WTC11 (cell line): ENCODE measurements at regions not wholly inside any gene's neighbourhood (a gene's known extent, or its start where the extent isn't known, plus 50 kb on each side); places are given as distances from the start of the nearest gene placed in this dataset.

Experiments
- ATAC-seq: fragments of 200-7000 bp; cut with Tn5 transposase; 2 replicates; pipeline ENCODE4 v1.10.0; 2021; ENCODE audit warnings: mild to moderate bottlenecking, moderate library complexity
- CTCF ChIA-PET: fragments of 300-600 bp; sonication (Branson Sonifier 250); formaldehyde crosslinking; loops from one replicate; lab custom pipeline; 2021; ENCODE audit warnings: antibody characterized with exemption; lab: Charles Lee
- POLR2A ChIA-PET: fragments of 350-600 bp; sonication (Branson Sonifier 250); formaldehyde crosslinking; loops from one replicate; lab custom pipeline; 2021; ENCODE audit warnings: antibody characterized with exemption; lab: Charles Lee
- DNase-seq: peaks from one replicate; pipeline ENCODE4 v3.0.0; 2021; ENCODE audit warnings: low spot score
- H3K27ac Mint-ChIP-seq: 2 replicates; pipeline ENCODE4 v1.8.0; 2021; ENCODE audit warnings: mixed read lengths
- H3K27me3 Mint-ChIP-seq: 2 replicates; pipeline ENCODE4 v1.8.0; 2021; ENCODE audit warnings: low read depth, mild to moderate bottlenecking, moderate library complexity, mixed read lengths
- H3K36me3 Mint-ChIP-seq: 2 replicates; pipeline ENCODE4 v1.8.0; 2021; ENCODE audit warnings: mixed read lengths
- H3K4me1 Mint-ChIP-seq: 2 replicates; pipeline ENCODE4 v1.8.0; 2022; ENCODE audit warnings: mixed read lengths
- H3K4me3 Mint-ChIP-seq: 2 replicates; pipeline ENCODE4 v1.8.0; 2021; ENCODE audit warnings: mild to moderate bottlenecking, moderate library complexity, mixed read lengths
- H3K9me3 Mint-ChIP-seq: 2 replicates; pipeline ENCODE4 v1.8.0; 2021; ENCODE audit warnings: mixed read lengths
- ATF1 ChIP-seq: sonication (generic); formaldehyde crosslinking; IDR thresholded peaks from 2 replicates; pipeline ENCODE4 v1.8.1; 2023; ENCODE audit warnings: mild to moderate bottlenecking, moderate library complexity, missing genetic modification reagents
- CBFB ChIP-seq: sonication (generic); formaldehyde crosslinking; IDR thresholded peaks from 2 replicates; pipeline ENCODE4 v1.8.1; 2022; ENCODE audit warnings: mild to moderate bottlenecking, low read depth, missing genetic modification reagents
- FOXJ3 ChIP-seq: sonication (generic); formaldehyde crosslinking; IDR thresholded peaks from 2 replicates; pipeline ENCODE4 v1.9.0; 2021; ENCODE audit warnings: missing genetic modification reagents, mild to moderate bottlenecking, borderline replicate concordance
- FOXK1 ChIP-seq: sonication (generic); formaldehyde crosslinking; IDR thresholded peaks from 2 replicates; pipeline ENCODE4 v1.8.0; 2022; ENCODE audit warnings: mild to moderate bottlenecking, moderate library complexity, missing genetic modification reagents
- GABPB1 ChIP-seq: sonication (generic); formaldehyde crosslinking; IDR thresholded peaks from 2 replicates; pipeline ENCODE4 v1.8.1; 2023; ENCODE audit warnings: mild to moderate bottlenecking, missing genetic modification reagents
- HMGA2 ChIP-seq: fragments of 250-450 bp; sonication (Bioruptor Pico); IDR thresholded peaks from 2 replicates; pipeline ENCODE4 v1.4.0; 2021; ENCODE audit warnings: mild to moderate bottlenecking, moderate library complexity
- JAZF1 ChIP-seq: fragments of 250-450 bp; sonication (Bioruptor Pico); IDR thresholded peaks from 2 replicates; pipeline ENCODE4 v1.9.0; 2021; ENCODE audit warnings: moderate library complexity, mild to moderate bottlenecking, inconsistent platforms
- MYBL2 ChIP-seq: sonication (generic); formaldehyde crosslinking; IDR thresholded peaks from 2 replicates; pipeline ENCODE4 v1.8.1; 2023; ENCODE audit warnings: mild to moderate bottlenecking, moderate library complexity, missing genetic modification reagents
- TCF7 ChIP-seq: sonication (generic); formaldehyde crosslinking; IDR thresholded peaks from 2 replicates; pipeline ENCODE4 v1.8.0; 2022; ENCODE audit warnings: mild to moderate bottlenecking, low read depth, missing genetic modification reagents, moderate library complexity
- TEAD1 ChIP-seq: sonication (generic); formaldehyde crosslinking; IDR thresholded peaks from 2 replicates; pipeline ENCODE4 v1.8.0; 2022; ENCODE audit warnings: mild to moderate bottlenecking, missing genetic modification reagents
- ZNF121 ChIP-seq: sonication (generic); formaldehyde crosslinking; IDR thresholded peaks from 2 replicates; pipeline ENCODE4 v1.8.0; 2023; ENCODE audit warnings: missing genetic modification reagents
- ZNF396 ChIP-seq: fragments of 250-450 bp; sonication (Bioruptor Pico); IDR thresholded peaks from 2 replicates; pipeline ENCODE4 v1.8.0; 2021; ENCODE audit warnings: mild to moderate bottlenecking, moderate library complexity, borderline replicate concordance
- ZNF671 ChIP-seq: fragments of 250-450 bp; sonication (Bioruptor Pico); IDR thresholded peaks from 2 replicates; pipeline ENCODE4 v1.8.0; 2021; ENCODE audit warnings: mild to moderate bottlenecking
- TF ChIP-seq, protein P1 (sequence below): fragments of 250-450 bp; sonication (Bioruptor Pico); IDR thresholded peaks from 2 replicates; pipeline ENCODE4 v1.9.0; 2021; ENCODE audit warnings: moderate library complexity, mild to moderate bottlenecking, inconsistent platforms, borderline replicate concordance
- TF ChIP-seq, protein P2 (sequence below): sonication (generic); formaldehyde crosslinking; IDR thresholded peaks from 2 replicates; pipeline ENCODE4 v1.8.0; 2023; ENCODE audit warnings: missing genetic modification reagents
- TF ChIP-seq, protein P3 (sequence below): sonication (generic); formaldehyde crosslinking; IDR thresholded peaks from 2 replicates; pipeline ENCODE4 v1.8.1; 2022; ENCODE audit warnings: low read depth, missing genetic modification reagents, borderline replicate concordance
- TF ChIP-seq, protein P4 (sequence below): sonication (generic); formaldehyde crosslinking; IDR thresholded peaks from 2 replicates; pipeline ENCODE4 v1.8.1; 2023; ENCODE audit warnings: mild to moderate bottlenecking, missing genetic modification reagents, moderate library complexity
- TF ChIP-seq, protein P5 (sequence below): fragments of 250-450 bp; sonication (Bioruptor Pico); IDR thresholded peaks from 2 replicates; pipeline ENCODE4 v1.8.0; 2021; ENCODE audit warnings: mild to moderate bottlenecking
- TF ChIP-seq, protein P6 (sequence below): sonication (generic); formaldehyde crosslinking; IDR thresholded peaks from 2 replicates; pipeline ENCODE4 v1.8.0; 2022; ENCODE audit warnings: mild to moderate bottlenecking, missing genetic modification reagents
- TF ChIP-seq, protein P7 (sequence below): fragments of 250-450 bp; sonication (Bioruptor Pico); IDR thresholded peaks from 2 replicates; pipeline ENCODE4 v2.1.2; 2022; ENCODE audit warnings: mild to moderate bottlenecking, moderate library complexity

DNA sequence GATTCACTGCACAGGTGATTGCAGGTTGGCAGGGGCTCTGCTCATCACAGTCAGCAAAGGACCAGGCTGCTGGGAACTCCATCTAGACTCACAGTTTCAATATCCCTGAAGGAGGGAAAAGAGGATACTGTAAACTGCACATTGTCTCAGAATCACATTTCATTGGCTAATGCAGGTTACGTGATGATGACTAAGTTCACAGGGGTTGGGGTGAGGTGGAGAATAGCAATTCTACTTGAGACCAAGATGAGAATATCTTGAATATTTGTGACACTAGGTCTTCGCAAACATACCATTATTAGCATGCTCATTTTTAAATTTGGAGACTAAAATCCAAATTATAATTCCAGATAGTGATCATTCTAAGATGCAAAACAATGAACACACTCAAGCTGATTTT is 208.5 kb upstream of the CITED2 start:
- Mint-ChIP-seq H3K27me3 (no peaks in the 10 kb centered on the region), H3K36me3 (no peaks in the 10 kb centered on the region), H3K4me1 (peaks cover 3% of the 10 kb centered on the region; the same call in 1 of the 2 replicates), H3K4me3 (no peak overlapping the region), H3K27ac (no peak overlapping the region), H3K9me3 (no peaks in the 10 kb centered on the region)
- ChIA-PET CTCF (no interaction called here), POLR2A (no interaction called here)
- DNase-seq: no peak
- ATAC-seq: no peak
- TF ChIP-seq GABPB1: no peak
- no peak for TF ChIP-seq ATF1 (CRISPR knock-in tag)
- TF ChIP-seq, protein P1, sequence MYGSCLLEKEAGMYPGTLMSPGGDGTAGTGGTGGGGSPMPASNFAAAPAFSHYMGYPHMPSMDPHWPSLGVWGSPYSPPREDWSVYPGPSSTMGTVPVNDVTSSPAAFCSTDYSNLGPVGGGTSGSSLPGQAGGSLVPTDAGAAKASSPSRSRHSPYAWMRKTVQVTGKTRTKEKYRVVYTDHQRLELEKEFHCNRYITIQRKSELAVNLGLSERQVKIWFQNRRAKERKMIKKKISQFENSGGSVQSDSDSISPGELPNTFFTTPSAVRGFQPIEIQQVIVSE: no peak
- no peak for TF ChIP-seq ZNF671
- no peak for TF ChIP-seq HMGA2
- TF ChIP-seq, protein P2, sequence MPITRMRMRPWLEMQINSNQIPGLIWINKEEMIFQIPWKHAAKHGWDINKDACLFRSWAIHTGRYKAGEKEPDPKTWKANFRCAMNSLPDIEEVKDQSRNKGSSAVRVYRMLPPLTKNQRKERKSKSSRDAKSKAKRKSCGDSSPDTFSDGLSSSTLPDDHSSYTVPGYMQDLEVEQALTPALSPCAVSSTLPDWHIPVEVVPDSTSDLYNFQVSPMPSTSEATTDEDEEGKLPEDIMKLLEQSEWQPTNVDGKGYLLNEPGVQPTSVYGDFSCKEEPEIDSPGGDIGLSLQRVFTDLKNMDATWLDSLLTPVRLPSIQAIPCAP (CRISPR knock-in tag): no peak
- TF ChIP-seq, protein P3, sequence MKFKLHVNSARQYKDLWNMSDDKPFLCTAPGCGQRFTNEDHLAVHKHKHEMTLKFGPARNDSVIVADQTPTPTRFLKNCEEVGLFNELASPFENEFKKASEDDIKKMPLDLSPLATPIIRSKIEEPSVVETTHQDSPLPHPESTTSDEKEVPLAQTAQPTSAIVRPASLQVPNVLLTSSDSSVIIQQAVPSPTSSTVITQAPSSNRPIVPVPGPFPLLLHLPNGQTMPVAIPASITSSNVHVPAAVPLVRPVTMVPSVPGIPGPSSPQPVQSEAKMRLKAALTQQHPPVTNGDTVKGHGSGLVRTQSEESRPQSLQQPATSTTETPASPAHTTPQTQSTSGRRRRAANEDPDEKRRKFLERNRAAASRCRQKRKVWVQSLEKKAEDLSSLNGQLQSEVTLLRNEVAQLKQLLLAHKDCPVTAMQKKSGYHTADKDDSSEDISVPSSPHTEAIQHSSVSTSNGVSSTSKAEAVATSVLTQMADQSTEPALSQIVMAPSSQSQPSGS (CRISPR knock-in tag): no peak
- no peak for TF ChIP-seq FOXK1 (CRISPR knock-in tag)
- TF ChIP-seq, protein P4, sequence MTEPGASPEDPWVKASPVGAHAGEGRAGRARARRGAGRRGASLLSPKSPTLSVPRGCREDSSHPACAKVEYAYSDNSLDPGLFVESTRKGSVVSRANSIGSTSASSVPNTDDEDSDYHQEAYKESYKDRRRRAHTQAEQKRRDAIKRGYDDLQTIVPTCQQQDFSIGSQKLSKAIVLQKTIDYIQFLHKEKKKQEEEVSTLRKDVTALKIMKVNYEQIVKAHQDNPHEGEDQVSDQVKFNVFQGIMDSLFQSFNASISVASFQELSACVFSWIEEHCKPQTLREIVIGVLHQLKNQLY: no peak

DNA sequence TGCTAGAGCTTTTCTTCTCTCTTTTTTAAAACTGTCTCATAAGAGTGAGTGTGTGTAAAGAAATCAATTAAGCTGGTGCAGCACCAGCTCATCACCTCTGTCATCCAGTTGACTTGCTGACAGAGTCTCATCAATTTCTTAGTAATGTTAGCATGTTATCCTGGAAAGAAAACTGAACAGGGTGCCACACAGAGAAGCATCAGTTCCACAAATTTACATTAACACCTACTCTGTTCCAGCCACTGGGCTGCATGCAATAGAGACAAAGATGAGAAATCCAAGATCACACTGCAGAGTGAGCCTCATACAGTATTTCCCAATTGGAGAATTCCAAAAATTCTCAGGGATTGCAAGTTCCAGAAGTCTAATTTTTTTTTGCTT is 207.0 kb upstream of the CITED2 start:
- ATAC-seq: no peak
- no peak overlapping the region for H3K4me3 Mint-ChIP-seq
- ChIA-PET CTCF (no interaction called here), POLR2A (no interaction called here)
- DNase-seq: no peak
- no peak for TF ChIP-seq HMGA2
- TF ChIP-seq TEAD1 (CRISPR knock-in tag): no peak
- TF ChIP-seq, protein P1: no peak
- no peak for TF ChIP-seq ZNF671
- TF ChIP-seq, protein P5, sequence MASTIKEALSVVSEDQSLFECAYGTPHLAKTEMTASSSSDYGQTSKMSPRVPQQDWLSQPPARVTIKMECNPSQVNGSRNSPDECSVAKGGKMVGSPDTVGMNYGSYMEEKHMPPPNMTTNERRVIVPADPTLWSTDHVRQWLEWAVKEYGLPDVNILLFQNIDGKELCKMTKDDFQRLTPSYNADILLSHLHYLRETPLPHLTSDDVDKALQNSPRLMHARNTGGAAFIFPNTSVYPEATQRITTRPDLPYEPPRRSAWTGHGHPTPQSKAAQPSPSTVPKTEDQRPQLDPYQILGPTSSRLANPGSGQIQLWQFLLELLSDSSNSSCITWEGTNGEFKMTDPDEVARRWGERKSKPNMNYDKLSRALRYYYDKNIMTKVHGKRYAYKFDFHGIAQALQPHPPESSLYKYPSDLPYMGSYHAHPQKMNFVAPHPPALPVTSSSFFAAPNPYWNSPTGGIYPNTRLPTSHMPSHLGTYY (CRISPR knock-in tag): no peak
- no peak for TF ChIP-seq ZNF396 (CRISPR knock-in tag)
- TF ChIP-seq CBFB (CRISPR knock-in tag): no peak
- no peak for TF ChIP-seq TCF7
- TF ChIP-seq MYBL2 (CRISPR knock-in tag): no peak
- TF ChIP-seq FOXJ3 (CRISPR knock-in tag): no peak
- TF ChIP-seq JAZF1 (CRISPR knock-in tag): no peak
- TF ChIP-seq, protein P6, sequence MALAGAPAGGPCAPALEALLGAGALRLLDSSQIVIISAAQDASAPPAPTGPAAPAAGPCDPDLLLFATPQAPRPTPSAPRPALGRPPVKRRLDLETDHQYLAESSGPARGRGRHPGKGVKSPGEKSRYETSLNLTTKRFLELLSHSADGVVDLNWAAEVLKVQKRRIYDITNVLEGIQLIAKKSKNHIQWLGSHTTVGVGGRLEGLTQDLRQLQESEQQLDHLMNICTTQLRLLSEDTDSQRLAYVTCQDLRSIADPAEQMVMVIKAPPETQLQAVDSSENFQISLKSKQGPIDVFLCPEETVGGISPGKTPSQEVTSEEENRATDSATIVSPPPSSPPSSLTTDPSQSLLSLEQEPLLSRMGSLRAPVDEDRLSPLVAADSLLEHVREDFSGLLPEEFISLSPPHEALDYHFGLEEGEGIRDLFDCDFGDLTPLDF (CRISPR knock-in tag): no peak
- TF ChIP-seq ZNF121 (CRISPR knock-in tag): no peak
- TF ChIP-seq, protein P7, sequence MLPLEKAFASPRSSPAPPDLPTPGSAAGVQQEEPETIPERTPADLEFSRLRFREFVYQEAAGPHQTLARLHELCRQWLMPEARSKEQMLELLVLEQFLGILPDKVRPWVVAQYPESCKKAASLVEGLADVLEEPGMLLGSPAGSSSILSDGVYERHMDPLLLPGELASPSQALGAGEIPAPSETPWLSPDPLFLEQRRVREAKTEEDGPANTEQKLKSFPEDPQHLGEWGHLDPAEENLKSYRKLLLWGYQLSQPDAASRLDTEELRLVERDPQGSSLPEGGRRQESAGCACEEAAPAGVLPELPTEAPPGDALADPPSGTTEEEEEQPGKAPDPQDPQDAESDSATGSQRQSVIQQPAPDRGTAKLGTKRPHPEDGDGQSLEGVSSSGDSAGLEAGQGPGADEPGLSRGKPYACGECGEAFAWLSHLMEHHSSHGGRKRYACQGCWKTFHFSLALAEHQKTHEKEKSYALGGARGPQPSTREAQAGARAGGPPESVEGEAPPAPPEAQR: no peak
- no peaks in the 10 kb centered on the region for H3K9me3 Mint-ChIP-seq
- H3K36me3 Mint-ChIP-seq: no peaks in the 10 kb centered on the region
- H3K4me1 Mint-ChIP-seq: peaks cover 7% of the 10 kb centered on the region
- H3K27ac Mint-ChIP-seq: no peak overlapping the region
- no peaks in the 10 kb centered on the region for H3K27me3 Mint-ChIP-seq
